ENCODE measurements at regions not wholly inside any gene's neighbourhood (a gene's known extent, or its start where the extent isn't known, plus 50 kb on each side); places are given as distances from the start of the nearest gene placed in this dataset.

DNA sequence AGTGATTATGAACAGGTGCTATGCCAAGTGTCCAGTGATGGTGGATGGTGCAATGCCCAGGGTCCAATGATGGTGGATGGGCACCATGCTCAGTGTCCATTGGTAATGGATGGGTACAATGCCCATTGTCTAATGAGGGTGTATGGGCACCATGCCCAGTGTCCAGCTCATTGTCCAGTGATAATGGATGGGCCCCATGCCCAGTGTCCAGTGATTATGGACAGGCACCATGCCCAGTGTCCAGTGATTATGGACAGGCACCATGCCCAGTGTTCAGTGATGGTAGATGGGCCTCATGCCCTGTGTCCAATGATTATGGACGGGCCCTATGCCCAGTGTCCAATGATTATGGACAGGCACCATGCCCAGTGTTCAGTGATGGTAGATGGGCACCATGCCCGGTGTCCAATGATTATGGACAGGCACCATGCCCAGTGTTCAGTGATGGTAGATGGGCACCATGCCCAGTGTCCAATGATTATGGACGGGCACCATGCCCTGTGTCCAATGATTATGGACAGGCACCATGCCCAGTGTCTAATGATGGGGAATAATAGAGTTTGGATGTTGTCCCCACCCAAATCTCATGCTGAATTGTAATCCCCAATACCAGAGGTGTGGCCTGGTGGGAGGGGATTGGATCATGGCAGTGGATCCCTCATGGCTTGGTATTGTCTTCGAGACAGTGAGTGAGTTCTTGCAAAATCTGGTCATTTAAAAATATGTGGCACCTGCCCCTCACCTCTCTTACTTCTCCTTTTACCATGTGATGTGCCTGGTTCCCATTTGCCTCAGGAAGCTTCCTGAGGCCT is 87.8 kb downstream of the ANKRD10 start:
- H4K20me1 ChIP-seq (ENCODE audit: insufficient read depth, low read length) = no peaks in the 10 kb centered on the region
- TF ChIP-seq, protein P1, sequence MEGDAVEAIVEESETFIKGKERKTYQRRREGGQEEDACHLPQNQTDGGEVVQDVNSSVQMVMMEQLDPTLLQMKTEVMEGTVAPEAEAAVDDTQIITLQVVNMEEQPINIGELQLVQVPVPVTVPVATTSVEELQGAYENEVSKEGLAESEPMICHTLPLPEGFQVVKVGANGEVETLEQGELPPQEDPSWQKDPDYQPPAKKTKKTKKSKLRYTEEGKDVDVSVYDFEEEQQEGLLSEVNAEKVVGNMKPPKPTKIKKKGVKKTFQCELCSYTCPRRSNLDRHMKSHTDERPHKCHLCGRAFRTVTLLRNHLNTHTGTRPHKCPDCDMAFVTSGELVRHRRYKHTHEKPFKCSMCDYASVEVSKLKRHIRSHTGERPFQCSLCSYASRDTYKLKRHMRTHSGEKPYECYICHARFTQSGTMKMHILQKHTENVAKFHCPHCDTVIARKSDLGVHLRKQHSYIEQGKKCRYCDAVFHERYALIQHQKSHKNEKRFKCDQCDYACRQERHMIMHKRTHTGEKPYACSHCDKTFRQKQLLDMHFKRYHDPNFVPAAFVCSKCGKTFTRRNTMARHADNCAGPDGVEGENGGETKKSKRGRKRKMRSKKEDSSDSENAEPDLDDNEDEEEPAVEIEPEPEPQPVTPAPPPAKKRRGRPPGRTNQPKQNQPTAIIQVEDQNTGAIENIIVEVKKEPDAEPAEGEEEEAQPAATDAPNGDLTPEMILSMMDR (IDR thresholded peaks at IDR 0.05; ENCODE audit: extremely low read depth, low read depth, low read length) = no peak
- H2AFZ ChIP-seq (ENCODE audit: low read length) = no peak overlapping the region
- no peaks in the 10 kb centered on the region for H3K9me3 ChIP-seq (ENCODE audit: low read depth, low read length)
- no peak overlapping the region for H3K27ac ChIP-seq (ENCODE audit: low read depth, low read length)
- H3K27me3 ChIP-seq (ENCODE audit: insufficient read depth, low read length) = no peaks in the 10 kb centered on the region
- no peaks in the 10 kb centered on the region for H3K4me1 ChIP-seq (ENCODE audit: insufficient read depth, low read length)
- H3K79me2 ChIP-seq (ENCODE audit: insufficient read depth, low read length) = no peaks in the 10 kb centered on the region
- H3K4me2 ChIP-seq (ENCODE audit: insufficient read depth, low read length) = no peak overlapping the region
- H3K4me3 ChIP-seq (ENCODE audit: insufficient read depth, low read length) = no peak overlapping the region
- no peak for DNase-seq (ENCODE audit: insufficient read length, low spot score, missing footprints)
- H3K36me3 ChIP-seq (ENCODE audit: insufficient read depth, low read length) = no peaks in the 10 kb centered on the region
